Transverse colon (tissue), 1 donor: ENCODE measurements at regions not wholly inside any gene's neighbourhood (a gene's known extent, or its start where the extent isn't known, plus 50 kb on each side); places are given as distances from the start of the nearest gene placed in this dataset.

Source experiments
- EP300 ChIP-seq: sonication (generic); formaldehyde crosslinking; IDR thresholded peaks from one replicate; pipeline ENCODE4 v1.6.1; 2017; ENCODE audit warnings: antibody characterized with exemption, low read depth
- POLR2A ChIP-seq: fragments of 450-650 bp; IDR thresholded peaks from one replicate; pipeline ENCODE4 v1.6.1; 2016; ENCODE audit warnings: antibody characterized with exemption, mild to moderate bottlenecking, moderate library complexity

DNA sequence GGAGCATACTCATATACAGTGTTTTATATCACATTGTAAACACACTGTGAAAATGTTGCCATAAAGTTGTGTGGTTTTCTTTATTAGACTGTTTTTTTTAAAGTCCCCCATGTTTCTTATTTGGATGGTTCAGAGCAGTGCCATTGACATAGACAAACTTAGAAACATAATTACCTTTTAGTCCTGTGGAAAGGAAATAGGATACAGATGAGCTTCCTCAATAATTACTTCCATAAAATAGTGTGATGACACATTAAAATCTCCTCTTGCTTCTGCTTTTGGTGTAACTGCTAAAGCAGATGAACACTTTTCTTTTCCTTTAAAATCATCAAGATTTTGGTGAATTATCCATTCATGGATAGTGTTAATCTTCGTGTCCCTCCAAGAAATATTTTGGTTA lies 52.9 kb upstream of the LIMCH1 start:
- TF ChIP-seq POLR2A: no peak
- no peak for TF ChIP-seq EP300
